IgD-negative memory B cell (primary cell): ENCODE measurements at regions not wholly inside any gene's neighbourhood (a gene's known extent, or its start where the extent isn't known, plus 50 kb on each side); places are given as distances from the start of the nearest gene placed in this dataset.
"Not testable (repeated sequence)": the region's sequence is repeated elsewhere in the genome, so short reads cannot be mapped to it uniquely, and the experiment has no call there.

ENCODE experiments used
- H3K27ac Mint-ChIP-seq, 3 donors: one replicate each; pipeline ENCODE4 v1.8.0; 2020 to 2022; ENCODE audit warnings: mild to moderate bottlenecking in 3 of 3, mixed read lengths in 3 of 3, moderate library complexity in 1 of 3
- H3K27me3 Mint-ChIP-seq: one replicate; pipeline ENCODE4 v1.8.0; 2021; ENCODE audit warnings: mixed read lengths
- H3K36me3 Mint-ChIP-seq: one replicate; pipeline ENCODE4 v1.8.0; 2020; ENCODE audit warnings: mild to moderate bottlenecking, mixed read lengths
- H3K4me1 Mint-ChIP-seq, 3 donors: one replicate each; pipeline ENCODE4 v1.8.0; 2020 to 2022; ENCODE audit warnings: mixed read lengths in 3 of 3, mild to moderate bottlenecking in 1 of 3
- H3K4me3 Mint-ChIP-seq, 4 donors: one replicate each; pipeline ENCODE4 v1.8.0; 2020 to 2022; ENCODE audit warnings: mild to moderate bottlenecking in 4 of 4, mixed read lengths in 4 of 4, moderate library complexity in 3 of 4
- H3K9me3 Mint-ChIP-seq, 3 donors: one replicate each; pipeline ENCODE4 v1.8.0; 2020 to 2021; ENCODE audit warnings: mixed read lengths in 3 of 3, mild to moderate bottlenecking in 1 of 3

DNA sequence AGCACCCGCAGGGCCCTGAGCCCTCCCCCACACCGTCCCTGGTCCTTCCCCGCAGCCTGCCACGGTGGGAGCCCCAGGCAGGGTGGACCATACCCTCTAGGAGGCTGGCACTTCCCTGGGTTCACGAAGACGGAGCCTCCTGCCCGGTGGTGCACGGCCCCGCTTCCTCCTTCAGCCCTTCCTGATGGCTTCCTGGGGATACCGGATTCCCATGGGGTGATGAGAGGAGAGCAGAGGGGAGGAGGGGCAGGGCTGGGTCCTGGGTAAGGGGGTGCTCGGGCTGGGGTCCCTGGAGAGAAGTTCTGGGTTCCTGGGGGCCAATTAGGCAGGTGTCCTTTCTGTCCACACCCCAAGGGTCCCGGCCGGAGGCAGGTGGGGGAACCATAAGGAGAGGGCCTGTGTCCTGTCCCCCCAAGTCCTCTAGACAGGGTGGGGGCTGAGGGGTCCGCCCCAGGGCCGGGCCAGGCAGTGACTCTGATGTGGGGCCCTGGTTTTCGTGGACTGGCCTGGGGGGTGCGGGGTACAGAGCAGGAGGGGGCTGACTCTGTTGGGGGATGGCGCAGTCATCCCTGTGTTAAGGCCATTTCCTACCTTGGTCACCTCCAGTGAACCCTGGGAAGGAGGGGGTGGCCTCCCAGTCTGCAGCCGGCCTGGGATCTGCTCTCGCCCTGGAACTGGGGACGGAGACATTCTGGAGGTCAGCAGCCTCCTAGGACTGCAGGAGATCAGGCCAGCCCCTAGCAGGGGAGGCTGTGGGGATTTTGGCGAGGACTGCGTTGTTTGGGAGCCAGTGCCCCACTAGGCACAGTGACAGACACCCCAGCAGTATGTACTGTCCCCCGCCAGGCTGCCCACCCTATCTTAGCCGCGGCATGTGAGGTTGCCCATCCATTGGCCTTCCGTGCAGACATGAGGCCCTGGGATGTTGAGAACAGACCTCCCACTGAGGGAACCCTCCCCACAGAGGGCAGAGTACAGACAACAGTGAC is 366.4 kb downstream of the TMEM121 start:
- H3K4me1 Mint-ChIP-seq, H3K27me3 Mint-ChIP-seq, H3K9me3 Mint-ChIP-seq, H3K36me3 Mint-ChIP-seq, H3K27ac Mint-ChIP-seq: not testable (repeated sequence)
- H3K4me3 Mint-ChIP-seq: peak overlapping the region in 2 of 4 donors; percentile 20 to 21

DNA sequence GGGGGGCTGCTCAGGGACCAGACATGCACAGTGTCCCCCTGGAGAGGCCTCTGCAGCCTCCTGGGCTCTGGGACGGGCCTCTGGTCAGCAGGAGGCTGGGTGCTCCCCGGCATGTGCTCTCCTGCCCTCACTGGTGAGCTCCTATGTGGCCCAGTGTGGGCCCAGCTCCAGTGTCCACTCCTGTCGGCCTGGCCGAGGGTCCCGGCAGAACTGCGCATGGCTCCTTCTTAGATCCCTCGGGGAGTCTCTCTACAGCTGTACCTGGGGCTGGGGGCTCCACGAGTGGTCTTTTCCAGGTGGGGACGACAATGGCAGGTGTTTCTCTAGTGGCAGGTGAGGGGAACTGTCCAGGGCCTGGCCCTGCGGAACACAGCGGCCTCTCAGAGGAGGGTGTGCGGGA is 367.3 kb downstream of the TMEM121 start:
- not testable (repeated sequence) for H3K4me1 Mint-ChIP-seq, H3K27me3 Mint-ChIP-seq, H3K27ac Mint-ChIP-seq, H3K9me3 Mint-ChIP-seq, H3K36me3 Mint-ChIP-seq
- peak overlapping the region in 2 of 4 donors; percentile 39 to 44 for H3K4me3 Mint-ChIP-seq

DNA sequence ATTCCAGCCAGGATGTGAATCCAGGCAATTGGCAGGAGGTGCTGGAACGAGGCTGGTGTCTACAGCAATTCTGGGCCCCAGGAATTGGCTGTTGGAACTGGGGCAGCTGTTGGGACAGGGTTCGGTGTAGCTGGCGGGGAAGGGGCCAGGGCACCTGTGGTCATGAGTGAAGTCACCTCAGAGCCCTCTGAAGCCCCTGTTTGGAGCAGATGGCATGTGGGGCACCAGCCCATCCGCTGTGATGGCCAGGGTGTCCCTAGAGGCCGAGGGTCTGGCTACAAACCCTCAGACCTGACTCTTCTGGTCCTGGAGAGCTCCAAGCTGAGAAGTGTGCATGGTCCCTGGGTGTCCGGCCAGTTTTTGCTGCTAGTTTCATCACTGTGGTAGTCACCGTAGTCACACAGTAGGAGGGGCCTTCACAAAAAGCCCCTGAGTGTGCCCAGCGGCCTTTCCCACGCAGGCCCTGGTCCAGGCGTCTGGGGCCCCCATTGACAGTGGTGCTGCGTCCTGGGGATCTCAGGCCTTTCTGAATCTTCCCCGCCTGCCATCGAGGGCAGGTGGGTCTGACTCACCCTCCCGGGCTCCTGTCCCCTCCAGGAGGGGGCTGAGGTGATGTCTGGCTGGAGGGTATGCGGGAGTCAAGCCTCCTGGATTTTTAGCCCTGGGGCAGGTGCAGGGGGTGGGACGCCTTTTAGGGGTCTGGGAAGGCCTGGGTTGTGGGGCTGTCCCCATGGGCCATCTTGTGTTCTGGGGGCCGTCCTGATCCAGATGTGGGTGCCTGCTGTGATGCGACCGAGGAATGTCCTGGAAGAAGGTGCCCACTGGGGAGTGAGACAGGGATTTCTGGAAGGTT is 368.0 kb downstream of the TMEM121 start:
- H3K9me3 Mint-ChIP-seq: no peaks in the 10 kb centered on the region
- no peaks in the 10 kb centered on the region for H3K27me3 Mint-ChIP-seq
- peaks cover 0 to 2% (median 0%) of the 10 kb centered on the region in 3 donors for H3K4me1 Mint-ChIP-seq
- H3K36me3 Mint-ChIP-seq: no peaks in the 10 kb centered on the region
- no peak overlapping the region for H3K27ac Mint-ChIP-seq
- peak overlapping the region in 3 of 4 donors; percentile 70 to 79 (median 76) for H3K4me3 Mint-ChIP-seq

DNA sequence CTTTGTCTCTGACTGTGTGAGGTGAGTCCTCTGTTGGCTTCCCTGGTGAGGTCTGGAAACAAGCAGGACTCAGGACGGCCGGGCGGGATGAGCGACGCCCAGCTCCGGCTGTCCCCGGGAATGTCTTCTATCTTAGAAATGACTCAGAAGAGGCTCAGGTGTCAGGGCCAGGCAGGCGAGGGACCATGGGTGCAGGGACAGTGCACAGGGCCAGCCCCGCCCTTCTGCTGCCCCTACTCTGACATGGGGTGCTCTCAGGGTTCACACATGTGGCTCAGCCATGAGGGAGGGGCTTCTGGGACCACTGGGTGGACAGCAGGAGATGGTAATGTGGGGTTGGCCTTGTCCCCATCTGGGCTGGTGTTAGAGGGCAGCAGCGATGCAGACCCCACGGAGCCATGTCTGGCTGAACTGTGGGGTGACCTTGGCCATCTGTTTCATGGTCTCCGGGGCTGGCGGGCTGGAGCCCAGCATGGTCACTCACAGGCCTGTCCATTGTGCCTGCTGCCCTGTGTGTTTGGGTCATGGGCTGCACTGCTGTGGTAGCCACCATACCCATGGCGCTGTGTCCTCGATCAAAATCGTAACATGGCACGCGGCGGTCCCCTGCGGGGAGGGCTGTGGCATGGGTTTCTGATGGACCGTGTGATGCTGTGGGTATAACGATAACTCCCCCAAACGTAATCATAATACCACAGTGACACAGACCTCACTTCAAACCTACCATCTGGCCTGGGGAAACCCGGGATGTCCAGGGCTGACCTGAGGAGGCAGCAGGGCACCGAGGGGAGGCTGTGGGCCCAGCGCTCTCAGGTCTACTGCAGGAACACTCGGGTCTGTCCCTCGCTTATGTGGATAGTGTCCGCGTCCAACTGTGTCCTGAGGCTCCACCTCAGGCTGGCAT is 368.8 kb downstream of the TMEM121 start:
- H3K36me3 Mint-ChIP-seq: no peaks in the 10 kb centered on the region
- peaks cover 0 to 2% (median 0%) of the 10 kb centered on the region in 3 donors for H3K4me1 Mint-ChIP-seq
- no peaks in the 10 kb centered on the region for H3K27me3 Mint-ChIP-seq
- peak overlapping the region in 1 of 3 donors; percentile 71 for H3K27ac Mint-ChIP-seq
- no peaks in the 10 kb centered on the region for H3K9me3 Mint-ChIP-seq
- H3K4me3 Mint-ChIP-seq: peak overlapping the region; percentile 65 to 79 (median 73)

DNA sequence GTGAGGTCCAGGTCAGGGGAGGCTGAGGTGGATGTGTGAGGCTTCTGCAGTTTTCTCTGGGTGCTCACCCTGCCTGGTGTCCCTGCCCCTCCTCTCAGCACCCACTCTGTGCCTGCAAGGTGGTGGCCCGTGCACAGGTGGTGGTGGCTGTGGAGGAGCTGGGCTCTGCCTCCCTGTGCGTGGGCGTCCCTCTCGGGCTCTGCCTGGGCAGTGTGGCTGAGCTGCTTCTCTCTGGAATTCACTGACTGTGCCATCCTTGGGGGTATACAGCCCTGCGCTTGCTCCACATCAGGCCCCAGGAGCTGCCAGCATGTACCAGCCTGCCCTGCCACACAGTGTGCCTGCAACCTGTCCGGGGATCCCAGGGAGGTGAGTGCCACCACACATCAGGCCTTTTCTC is 369.8 kb downstream of the TMEM121 start:
- Mint-ChIP-seq H3K4me3 (peak overlapping the region in 3 of 4 donors; percentile 70 to 84 (median 77)), H3K27ac (peak overlapping the region in 1 of 3 donors; percentile 75)
- H3K9me3 Mint-ChIP-seq: not testable (repeated sequence)

DNA sequence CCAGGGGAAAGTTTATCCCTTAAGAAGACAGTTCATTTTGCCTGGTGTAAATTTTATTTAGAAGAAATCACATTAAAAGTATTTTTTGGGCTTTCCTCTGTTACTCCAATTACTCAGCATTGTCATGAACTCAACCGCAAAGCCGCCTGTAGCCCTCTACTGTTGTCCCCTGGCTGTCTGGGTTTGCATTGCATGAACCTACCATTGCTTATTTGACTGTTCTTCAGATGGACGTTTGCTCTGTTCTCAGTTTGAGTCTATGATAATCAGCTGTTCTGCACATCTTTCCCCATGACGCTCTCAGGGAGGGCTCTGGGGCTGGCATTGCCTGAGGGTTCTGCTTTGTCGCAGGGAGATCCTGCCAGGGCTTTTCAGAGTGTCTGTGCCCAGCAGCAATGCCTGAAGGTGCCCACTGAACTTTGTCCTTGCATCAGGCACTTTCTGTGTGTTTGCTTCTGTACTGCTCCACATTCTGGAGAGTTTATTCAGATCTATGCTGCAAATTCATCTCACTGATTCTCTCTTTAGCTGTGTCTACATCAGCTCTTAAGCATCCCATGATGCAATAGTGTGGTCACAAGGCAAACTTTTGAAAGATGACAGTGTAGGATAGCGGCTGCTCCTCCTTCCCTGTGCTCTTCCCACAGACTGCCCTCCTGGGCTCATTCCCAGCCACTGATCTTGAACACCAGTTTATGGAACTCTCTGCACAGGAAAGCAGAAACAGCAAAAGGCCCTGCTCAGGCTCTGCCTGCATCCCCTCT is 370.8 kb downstream of the TMEM121 start:
- H3K4me1 Mint-ChIP-seq, H3K9me3 Mint-ChIP-seq, H3K36me3 Mint-ChIP-seq, H3K27me3 Mint-ChIP-seq: not testable (repeated sequence)
- H3K27ac Mint-ChIP-seq: peak overlapping the region; percentile 67 to 91 (median 75)
- peak overlapping the region; percentile 73 to 84 (median 80) for H3K4me3 Mint-ChIP-seq

More for the DNA sequence above, 369.8 kb downstream of the TMEM121 start:
- H3K4me1 Mint-ChIP-seq, H3K36me3 Mint-ChIP-seq, H3K27me3 Mint-ChIP-seq: not testable (repeated sequence)

DNA sequence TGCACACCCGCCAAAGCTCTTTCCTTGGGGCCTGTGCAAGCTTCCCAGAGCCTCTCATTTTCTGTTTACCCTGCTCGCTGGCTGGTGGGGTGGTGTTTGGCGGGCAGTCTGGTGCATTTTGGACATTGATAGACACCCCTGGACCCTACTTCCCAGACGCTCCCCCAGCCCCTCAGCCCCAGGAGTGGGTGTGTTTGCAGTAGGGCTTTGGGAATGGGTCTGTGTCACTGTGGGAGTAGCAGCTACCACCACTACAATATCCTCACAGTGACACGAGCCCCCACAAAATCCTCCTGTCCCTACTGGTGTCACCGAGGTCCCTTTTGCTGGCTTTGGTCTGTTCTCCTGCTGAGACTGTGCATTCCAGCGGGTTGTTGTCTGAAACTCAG is 371.3 kb downstream of the TMEM121 start:
- Mint-ChIP-seq H3K4me1 (peaks cover 0 to 2% (median 0%) of the 10 kb centered on the region in 3 donors), H3K27me3 (no peaks in the 10 kb centered on the region), H3K36me3 (no peaks in the 10 kb centered on the region), H3K4me3 (peak overlapping the region in 3 of 4 donors; percentile 72 to 84 (median 77)), H3K9me3 (no peaks in the 10 kb centered on the region), H3K27ac (no peak overlapping the region)

DNA sequence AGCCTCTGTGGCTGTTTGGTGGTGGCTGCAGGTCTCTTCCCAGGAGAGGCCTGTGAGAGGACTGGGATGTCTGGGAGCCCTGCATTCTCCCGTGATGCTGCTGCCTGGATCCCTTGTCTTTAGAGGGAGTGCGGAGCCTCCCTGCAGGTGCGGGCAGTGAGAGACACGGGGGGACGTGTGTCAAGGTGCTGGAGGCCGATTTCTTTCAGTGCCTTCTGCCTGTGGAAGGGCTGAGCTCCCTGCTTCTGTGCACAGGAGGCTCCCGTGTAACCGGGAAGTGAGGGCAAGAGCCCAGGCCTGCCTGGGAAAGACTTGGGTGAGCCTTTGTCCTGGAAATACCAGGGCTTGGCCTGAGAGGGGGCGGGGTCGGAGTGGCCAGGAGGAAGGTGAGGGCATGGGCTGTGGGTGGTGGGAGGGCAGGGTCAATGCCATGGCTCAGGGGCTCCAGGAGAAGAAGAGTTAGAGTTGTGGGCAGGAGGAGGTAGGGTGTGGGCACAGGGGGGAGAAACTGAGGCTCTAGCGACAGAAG is 372.2 kb downstream of the TMEM121 start:
- Mint-ChIP-seq H3K4me3 (peak overlapping the region; percentile 76 to 84 (median 83)), H3K36me3 (no peaks in the 10 kb centered on the region), H3K27me3 (no peaks in the 10 kb centered on the region), H3K27ac (no peak overlapping the region), H3K9me3 (no peaks in the 10 kb centered on the region), H3K4me1 (peaks cover 0 to 2% (median 0%) of the 10 kb centered on the region in 3 donors)

DNA sequence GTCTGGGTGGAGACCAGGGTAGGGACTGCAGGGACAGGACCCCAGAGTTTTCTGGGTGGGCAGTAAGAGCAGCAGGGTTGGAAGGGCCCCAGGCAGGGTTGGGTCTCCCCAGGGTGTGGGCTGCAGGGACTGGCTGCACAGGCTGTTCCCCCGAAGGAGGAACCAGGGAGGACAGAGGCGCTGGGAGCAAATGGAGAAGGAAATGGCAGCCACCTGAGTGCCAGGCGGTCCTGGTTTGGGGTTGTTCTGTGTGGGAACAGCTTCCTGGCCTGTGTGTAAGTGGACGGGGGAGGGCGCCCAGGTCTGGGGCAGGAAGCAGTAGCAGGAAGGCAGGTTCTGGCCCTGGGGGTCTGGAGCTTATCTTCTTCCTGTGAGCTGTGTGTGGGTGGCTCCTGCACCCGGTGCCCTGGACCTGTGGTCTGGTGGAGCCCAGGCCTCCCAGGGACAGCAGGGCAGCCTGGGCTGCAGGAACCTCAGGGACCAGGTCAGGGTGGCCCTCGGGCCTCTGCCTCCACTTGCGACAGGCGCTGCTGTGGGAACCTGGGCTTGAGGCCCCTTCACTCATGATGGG is 372.8 kb downstream of the TMEM121 start:
- no peaks in the 10 kb centered on the region for H3K36me3 Mint-ChIP-seq
- H3K4me1 Mint-ChIP-seq: peaks cover 0 to 2% (median 0%) of the 10 kb centered on the region in 3 donors
- peak overlapping the region; percentile 76 to 84 (median 83) for H3K4me3 Mint-ChIP-seq
- no peaks in the 10 kb centered on the region for H3K27me3 Mint-ChIP-seq
- no peak overlapping the region for H3K27ac Mint-ChIP-seq
- H3K9me3 Mint-ChIP-seq: no peaks in the 10 kb centered on the region

DNA sequence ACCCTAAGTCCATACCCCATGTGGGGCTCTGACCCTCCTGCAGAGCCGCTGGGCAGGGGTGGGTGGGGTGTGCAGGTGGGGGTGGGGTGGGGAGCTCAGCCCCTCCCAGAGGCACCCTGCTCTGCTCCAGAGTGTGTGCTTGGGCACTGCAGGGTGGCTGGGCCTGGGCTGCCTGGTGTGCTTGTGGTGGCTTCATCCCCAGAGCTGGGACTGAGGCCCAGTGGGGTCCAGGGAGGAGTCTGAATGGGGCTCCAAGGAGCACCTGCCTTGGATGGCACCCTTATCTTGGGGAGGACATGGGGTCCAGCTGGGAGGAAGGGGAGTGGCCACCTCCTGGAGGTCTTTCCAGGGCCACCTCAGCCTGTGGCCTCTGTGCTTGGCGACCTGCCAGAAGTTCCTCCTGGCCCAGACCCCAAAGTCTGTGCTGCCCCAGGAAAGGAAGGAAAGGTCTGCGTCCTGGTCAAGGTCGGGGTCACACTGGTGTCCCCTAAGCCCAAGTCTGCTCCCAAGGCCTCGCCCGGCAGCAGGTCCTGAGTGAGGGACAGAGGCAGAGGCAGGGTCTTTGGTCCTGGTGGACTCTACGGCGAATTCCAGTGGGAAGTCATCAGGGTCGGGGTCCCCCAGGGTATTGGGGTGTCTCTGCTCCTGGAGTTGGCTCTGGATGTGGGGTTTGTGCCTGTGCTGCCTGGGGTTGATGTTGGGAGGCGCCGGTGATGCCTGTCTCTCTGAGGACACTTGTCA is 373.4 kb downstream of the TMEM121 start:
- Mint-ChIP-seq H3K4me1 (peaks cover 0 to 2% (median 0%) of the 10 kb centered on the region in 3 donors), H3K27me3 (no peaks in the 10 kb centered on the region), H3K4me3 (peak overlapping the region; percentile 9 to 70 (median 55))

DNA sequence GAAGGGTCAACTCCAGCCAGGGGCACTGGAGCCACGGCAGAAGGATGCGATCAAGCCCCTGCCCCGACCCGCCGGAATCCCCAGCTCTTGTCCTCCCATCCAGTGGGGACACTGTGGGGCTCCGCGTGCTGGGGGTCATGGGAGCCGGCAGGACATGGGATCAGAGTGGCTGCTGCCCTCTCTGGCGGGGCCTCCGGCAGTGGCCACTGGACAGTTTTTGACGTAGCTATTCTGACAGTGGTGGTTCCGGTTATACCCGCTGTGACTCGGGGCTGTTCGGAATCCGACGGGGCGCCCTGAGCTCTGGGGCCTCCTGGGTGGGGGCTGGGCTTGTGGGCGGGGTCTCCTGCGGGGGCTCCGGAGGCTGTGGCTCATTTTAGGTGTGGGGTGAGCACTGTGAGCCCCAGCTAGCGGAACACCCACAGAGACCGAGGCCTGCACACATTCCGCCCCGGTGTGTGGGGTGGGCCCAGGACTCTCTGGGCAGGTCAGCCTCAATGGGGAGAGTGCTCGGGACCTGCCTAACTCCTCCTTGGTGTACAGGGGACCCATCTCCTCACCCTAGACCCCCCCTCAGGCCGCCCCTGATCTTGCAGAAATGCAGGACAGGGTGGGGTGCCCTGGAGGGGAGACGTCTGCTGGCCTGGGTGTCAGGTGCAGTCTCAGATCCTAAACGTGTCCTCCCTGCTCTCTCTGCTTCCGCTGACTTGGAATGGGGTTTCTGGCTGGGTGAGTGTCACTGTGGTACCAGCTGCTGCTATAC is 374.2 kb downstream of the TMEM121 start:
- Mint-ChIP-seq H3K4me1 (peaks cover 0 to 2% (median 0%) of the 10 kb centered on the region in 3 donors), H3K27ac (no peak overlapping the region), H3K4me3 (peak overlapping the region; percentile 55 to 78 (median 65)), H3K9me3 (no peaks in the 10 kb centered on the region), H3K36me3 (no peaks in the 10 kb centered on the region), H3K27me3 (no peaks in the 10 kb centered on the region)

More for the DNA sequence above, 373.4 kb downstream of the TMEM121 start:
- Mint-ChIP-seq H3K9me3 (no peaks in the 10 kb centered on the region), H3K36me3 (no peaks in the 10 kb centered on the region), H3K27ac (no peak overlapping the region)

DNA sequence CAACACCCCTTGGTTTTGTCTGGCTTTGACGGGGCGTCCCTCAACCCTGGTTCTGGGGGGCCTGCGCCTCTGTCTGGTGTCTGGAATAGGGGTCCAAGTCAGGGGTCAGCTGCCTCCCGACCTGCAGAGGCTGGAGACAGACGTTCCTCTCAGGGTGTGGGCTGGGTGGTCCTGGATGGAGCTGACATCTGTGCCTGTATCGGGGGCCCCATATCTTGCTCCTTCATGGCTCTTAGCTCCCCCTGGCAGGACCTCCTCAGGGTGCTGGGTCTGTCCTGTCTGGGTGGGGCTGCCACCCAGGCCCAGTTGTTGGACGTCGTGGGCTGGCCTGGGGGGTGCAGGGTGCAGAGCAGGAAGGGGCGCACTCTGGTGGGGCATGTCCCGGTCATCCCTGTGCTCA is 374.8 kb downstream of the TMEM121 start:
- peaks cover 0 to 4% (median 0%) of the 10 kb centered on the region in 3 donors for H3K4me1 Mint-ChIP-seq
- H3K4me3 Mint-ChIP-seq: peak overlapping the region; percentile 55 to 78 (median 65)
- no peak overlapping the region for H3K27ac Mint-ChIP-seq
- no peaks in the 10 kb centered on the region for H3K27me3 Mint-ChIP-seq
- H3K9me3 Mint-ChIP-seq: no peaks in the 10 kb centered on the region
- H3K36me3 Mint-ChIP-seq: no peaks in the 10 kb centered on the region
